ENCODE measurements at regions not wholly inside any gene's neighbourhood (a gene's known extent, or its start where the extent isn't known, plus 50 kb on each side); places are given as distances from the start of the nearest gene placed in this dataset.

DNA sequence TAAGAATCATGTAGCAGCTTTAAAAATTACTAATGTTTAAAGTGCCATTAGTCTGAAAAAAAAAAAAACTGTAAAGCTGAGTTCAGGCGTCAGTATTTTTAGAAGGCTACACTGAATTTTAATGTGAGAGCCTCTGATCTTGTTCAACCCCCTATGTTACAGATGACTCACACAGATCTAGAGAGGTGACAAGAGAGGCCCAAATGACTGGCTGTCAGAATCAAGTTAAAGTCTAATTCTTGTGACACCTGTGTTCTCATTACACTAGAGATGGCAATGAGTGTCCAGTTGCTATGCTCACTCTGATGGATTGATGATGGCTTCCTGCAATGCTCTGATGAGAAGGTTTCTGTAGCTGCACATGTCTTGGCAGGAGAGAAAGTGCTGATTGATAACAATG lies 203.5 kb upstream of the OBI1 start:
- Histone ChIP-seq H3K23ac (ENCODE audit: insufficient read length) (peak overlapping the region; percentile 83), H3K4me1 (replicated peaks in 1 of 4; ENCODE audit: control insufficient read depth in 3 of 4, insufficient read depth in 4 of 4, low read length in 3 of 4) (no peaks in the 10 kb centered on the region), H2BK15ac (ENCODE audit: low read length) (no peak overlapping the region), H4K91ac (replicated peaks; ENCODE audit: insufficient read length, low read length) (no peak overlapping the region), H3K79me1 (ENCODE audit: low read depth, low read length) (no peaks in the 10 kb centered on the region), H3K4me2 (ENCODE audit: insufficient read depth in 1 of 2, low read depth in 2 of 2, low read length in 2 of 2) (no peak overlapping the region), H2BK12ac (ENCODE audit: low read depth, low read length) (no peak overlapping the region), H2AFZ (ENCODE audit: low read length) (no peak overlapping the region), H3K56ac (replicated peaks; ENCODE audit: insufficient read length, low read depth, low read length) (no peak overlapping the region), H3K27ac (ENCODE audit: low read depth, low read length) (no peak overlapping the region), H3K79me2 (ENCODE audit: control insufficient read depth in 1 of 2, insufficient read depth in 2 of 2, low read length in 2 of 2) (no peaks in the 10 kb centered on the region), H2BK5ac (ENCODE audit: low read depth, low read length) (no peak overlapping the region), H2BK120ac (replicated peaks; ENCODE audit: low read depth, low read length) (no peak overlapping the region), H4K8ac (ENCODE audit: extremely low read depth, insufficient read depth, low read length) (no peak overlapping the region), H3K9me3 (ENCODE audit: insufficient read depth in 2 of 2, low read depth in 1 of 2, low read length in 1 of 2) (peaks cover 5 to 15% of the 10 kb centered on the region in 2 experiments; a peak in 3 of 4 replicates), H2BK20ac (ENCODE audit: low read length) (no peak overlapping the region), H4K20me1 (replicated peaks in 1 of 2; ENCODE audit: control insufficient read depth in 1 of 2, insufficient read depth in 2 of 2, low read length in 2 of 2) (no peaks in the 10 kb centered on the region), H3K14ac (ENCODE audit: insufficient read length) (no peak overlapping the region), H3K23me2 (ENCODE audit: low read depth, low read length) (no peaks in the 10 kb centered on the region), H3K36me3 (ENCODE audit: control insufficient read depth in 2 of 4, insufficient read depth in 4 of 4, low read length in 3 of 4) (no peaks in the 10 kb centered on the region), H4K5ac (ENCODE audit: insufficient read length, low read depth, low read length) (no peak overlapping the region), H3K9ac (replicated peaks in 1 of 4; ENCODE audit: extremely low read depth in 1 of 4, low read depth in 3 of 4, low read length in 3 of 4) (no peak overlapping the region), H3K27me3 (replicated peaks in 1 of 4; ENCODE audit: control insufficient read depth in 3 of 4, extremely low read depth in 1 of 4, insufficient read depth in 3 of 4, low read length in 3 of 4) (no peaks in the 10 kb centered on the region), H3K4me3 (ENCODE audit: extremely low read depth in 1 of 4, insufficient read depth in 2 of 4, low read depth in 3 of 4, low read length in 4 of 4) (no peak overlapping the region), H2AK5ac (ENCODE audit: low read depth, low read length) (no peak overlapping the region), H3K18ac (ENCODE audit: extremely low read depth, low read length) (no peak overlapping the region), H3K4ac (replicated peaks; ENCODE audit: insufficient read length, low read depth, low read length) (no peak overlapping the region)
- DNase-seq (ENCODE audit: low read depth in 1 of 2, low spot score in 2 of 2) (no peak), FAIRE-seq (no peak)
- ChIA-PET CTCF (ENCODE audit: partially characterized antibody) (interaction anchor here (0.7 to 1.1 kb wide), 3 partner anchors 11 to 19 kb away, joined by 3 read pairs; no protein-coding TSS in a partner anchor), POLR2A (ENCODE audit: partially characterized antibody) (no interaction called here)
- WGBS, 2 experiments (ENCODE audit: extremely low coverage in 1 of 2, insufficient coverage in 1 of 2, insufficient read length in 1 of 2, insufficient replicate concordance in 2 of 2, low coverage in 1 of 2, low lambda C conversion rate in 2 of 2, missing lambda C conversion rate in 1 of 2): 82% methylated on average over 1 of the region's 1 CpG; no CpG with 5 or more reads in 1 of the 2 experiments
- TF ChIP-seq, protein P1, sequence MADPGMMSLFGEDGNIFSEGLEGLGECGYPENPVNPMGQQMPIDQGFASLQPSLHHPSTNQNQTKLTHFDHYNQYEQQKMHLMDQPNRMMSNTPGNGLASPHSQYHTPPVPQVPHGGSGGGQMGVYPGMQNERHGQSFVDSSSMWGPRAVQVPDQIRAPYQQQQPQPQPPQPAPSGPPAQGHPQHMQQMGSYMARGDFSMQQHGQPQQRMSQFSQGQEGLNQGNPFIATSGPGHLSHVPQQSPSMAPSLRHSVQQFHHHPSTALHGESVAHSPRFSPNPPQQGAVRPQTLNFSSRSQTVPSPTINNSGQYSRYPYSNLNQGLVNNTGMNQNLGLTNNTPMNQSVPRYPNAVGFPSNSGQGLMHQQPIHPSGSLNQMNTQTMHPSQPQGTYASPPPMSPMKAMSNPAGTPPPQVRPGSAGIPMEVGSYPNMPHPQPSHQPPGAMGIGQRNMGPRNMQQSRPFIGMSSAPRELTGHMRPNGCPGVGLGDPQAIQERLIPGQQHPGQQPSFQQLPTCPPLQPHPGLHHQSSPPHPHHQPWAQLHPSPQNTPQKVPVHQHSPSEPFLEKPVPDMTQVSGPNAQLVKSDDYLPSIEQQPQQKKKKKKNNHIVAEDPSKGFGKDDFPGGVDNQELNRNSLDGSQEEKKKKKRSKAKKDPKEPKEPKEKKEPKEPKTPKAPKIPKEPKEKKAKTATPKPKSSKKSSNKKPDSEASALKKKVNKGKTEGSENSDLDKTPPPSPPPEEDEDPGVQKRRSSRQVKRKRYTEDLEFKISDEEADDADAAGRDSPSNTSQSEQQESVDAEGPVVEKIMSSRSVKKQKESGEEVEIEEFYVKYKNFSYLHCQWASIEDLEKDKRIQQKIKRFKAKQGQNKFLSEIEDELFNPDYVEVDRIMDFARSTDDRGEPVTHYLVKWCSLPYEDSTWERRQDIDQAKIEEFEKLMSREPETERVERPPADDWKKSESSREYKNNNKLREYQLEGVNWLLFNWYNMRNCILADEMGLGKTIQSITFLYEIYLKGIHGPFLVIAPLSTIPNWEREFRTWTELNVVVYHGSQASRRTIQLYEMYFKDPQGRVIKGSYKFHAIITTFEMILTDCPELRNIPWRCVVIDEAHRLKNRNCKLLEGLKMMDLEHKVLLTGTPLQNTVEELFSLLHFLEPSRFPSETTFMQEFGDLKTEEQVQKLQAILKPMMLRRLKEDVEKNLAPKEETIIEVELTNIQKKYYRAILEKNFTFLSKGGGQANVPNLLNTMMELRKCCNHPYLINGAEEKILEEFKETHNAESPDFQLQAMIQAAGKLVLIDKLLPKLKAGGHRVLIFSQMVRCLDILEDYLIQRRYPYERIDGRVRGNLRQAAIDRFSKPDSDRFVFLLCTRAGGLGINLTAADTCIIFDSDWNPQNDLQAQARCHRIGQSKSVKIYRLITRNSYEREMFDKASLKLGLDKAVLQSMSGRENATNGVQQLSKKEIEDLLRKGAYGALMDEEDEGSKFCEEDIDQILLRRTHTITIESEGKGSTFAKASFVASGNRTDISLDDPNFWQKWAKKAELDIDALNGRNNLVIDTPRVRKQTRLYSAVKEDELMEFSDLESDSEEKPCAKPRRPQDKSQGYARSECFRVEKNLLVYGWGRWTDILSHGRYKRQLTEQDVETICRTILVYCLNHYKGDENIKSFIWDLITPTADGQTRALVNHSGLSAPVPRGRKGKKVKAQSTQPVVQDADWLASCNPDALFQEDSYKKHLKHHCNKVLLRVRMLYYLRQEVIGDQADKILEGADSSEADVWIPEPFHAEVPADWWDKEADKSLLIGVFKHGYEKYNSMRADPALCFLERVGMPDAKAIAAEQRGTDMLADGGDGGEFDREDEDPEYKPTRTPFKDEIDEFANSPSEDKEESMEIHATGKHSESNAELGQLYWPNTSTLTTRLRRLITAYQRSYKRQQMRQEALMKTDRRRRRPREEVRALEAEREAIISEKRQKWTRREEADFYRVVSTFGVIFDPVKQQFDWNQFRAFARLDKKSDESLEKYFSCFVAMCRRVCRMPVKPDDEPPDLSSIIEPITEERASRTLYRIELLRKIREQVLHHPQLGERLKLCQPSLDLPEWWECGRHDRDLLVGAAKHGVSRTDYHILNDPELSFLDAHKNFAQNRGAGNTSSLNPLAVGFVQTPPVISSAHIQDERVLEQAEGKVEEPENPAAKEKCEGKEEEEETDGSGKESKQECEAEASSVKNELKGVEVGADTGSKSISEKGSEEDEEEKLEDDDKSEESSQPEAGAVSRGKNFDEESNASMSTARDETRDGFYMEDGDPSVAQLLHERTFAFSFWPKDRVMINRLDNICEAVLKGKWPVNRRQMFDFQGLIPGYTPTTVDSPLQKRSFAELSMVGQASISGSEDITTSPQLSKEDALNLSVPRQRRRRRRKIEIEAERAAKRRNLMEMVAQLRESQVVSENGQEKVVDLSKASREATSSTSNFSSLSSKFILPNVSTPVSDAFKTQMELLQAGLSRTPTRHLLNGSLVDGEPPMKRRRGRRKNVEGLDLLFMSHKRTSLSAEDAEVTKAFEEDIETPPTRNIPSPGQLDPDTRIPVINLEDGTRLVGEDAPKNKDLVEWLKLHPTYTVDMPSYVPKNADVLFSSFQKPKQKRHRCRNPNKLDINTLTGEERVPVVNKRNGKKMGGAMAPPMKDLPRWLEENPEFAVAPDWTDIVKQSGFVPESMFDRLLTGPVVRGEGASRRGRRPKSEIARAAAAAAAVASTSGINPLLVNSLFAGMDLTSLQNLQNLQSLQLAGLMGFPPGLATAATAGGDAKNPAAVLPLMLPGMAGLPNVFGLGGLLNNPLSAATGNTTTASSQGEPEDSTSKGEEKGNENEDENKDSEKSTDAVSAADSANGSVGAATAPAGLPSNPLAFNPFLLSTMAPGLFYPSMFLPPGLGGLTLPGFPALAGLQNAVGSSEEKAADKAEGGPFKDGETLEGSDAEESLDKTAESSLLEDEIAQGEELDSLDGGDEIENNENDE (IDR thresholded peaks at IDR 0.05; ENCODE audit: insufficient replicate concordance, low read length): no peak

Data from H1 (cell line).